ENCODE measurements at regions not wholly inside any gene's neighbourhood (a gene's known extent, or its start where the extent isn't known, plus 50 kb on each side); places are given as distances from the start of the nearest gene placed in this dataset.
A peak's percentile ranks its signal among the peaks of the same experiment; 100 is the strongest.

DNA sequence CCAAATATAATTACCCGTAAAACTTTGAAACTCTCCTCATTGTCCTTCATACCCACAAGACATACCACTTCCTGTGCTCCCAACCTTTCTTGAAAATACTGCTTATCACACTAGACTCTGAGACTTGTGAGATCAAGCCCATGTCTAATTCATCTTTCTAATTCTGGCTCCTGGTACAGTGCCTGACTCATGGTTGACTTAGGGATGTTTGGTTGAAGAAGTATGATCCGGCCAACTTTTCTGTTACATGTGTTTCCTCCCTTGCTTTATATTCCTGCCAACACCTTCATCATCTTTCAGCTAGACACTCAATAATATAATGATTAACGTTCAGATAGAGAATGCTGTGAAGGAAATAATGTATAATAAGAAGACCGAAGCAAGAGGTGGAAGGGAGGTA is 58.2 kb downstream of the MEX3B start:
- DNase-seq: no peak

DNA sequence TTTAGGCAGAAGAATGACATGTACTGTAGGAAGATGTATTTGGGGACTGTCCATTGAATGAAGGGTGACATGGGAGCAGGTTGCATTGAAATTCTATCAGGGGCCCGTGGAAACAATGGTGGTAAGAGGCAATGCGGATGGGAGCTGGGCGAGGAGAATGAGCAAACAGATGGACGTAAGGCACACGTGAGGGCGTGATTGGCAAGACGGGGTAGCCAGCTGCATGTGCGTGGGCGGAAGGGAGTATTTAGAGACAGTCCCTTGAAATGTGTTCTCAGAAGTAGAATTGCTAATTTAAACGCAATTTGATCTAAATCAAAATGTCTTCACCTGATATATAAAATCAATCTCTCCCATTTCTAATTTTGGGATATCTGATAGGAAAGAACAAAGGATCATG is 62.3 kb downstream of the MEX3B start:
- no peak for DNase-seq

DNA sequence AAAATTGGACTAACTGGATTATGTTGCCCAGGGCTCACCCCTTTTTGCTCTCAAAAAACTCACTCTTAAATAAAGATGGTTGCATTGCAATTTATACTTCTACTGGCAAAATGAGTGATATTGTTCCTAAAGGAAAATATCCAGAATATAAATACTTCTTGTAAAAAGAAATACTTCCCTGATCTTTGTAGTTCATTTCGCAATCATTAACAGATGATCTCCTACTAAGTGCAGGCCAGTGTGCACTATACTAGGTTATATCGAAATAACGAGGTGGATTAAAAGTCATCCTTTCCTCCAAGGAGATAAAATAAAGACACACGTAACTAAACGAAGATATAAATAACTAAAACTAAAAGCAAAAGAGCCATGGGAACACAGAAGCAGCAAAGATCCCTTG is 63.0 kb downstream of the MEX3B start:
- DNase-seq: no peak

GRCh38 chr15:81981908-81982307 is 63.9 kb downstream of the MEX3B start:
- DNase-seq: no peak

DNA sequence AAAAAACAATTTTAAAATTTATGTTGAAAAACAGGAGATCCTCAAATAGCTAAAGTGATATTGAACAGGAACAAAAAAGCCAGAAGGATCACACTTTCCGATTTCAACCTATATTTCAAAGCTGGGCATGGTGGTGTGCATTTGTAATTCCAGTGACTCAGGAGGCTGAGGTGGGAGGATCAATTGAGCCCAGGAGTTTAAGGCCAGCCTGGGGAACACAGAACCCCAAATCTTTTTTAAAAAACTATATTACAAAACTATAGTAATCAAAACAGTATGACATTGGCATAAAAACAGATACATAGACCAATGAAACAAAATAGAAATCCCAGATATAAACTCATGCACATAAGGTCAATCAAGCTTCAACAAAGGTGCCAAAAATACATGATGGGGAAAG is 68.4 kb downstream of the MEX3B start:
- DNase-seq: no peak

- DNase-seq: no peak
These were observed 77.1 kb downstream of the MEX3B start for GRCh38 chr15:81968691-81969090.

GRCh38 chr15:81966631-81967030 is 79.2 kb downstream of the MEX3B start:
- DNase-seq: no peak

GRCh38 chr15:81962482-81962881 is 83.3 kb downstream of the MEX3B start:
- no peak for DNase-seq

GRCh38 chr15:81959196-81959595 is 86.6 kb downstream of the MEX3B start:
- DNase-seq: no peak

DNA sequence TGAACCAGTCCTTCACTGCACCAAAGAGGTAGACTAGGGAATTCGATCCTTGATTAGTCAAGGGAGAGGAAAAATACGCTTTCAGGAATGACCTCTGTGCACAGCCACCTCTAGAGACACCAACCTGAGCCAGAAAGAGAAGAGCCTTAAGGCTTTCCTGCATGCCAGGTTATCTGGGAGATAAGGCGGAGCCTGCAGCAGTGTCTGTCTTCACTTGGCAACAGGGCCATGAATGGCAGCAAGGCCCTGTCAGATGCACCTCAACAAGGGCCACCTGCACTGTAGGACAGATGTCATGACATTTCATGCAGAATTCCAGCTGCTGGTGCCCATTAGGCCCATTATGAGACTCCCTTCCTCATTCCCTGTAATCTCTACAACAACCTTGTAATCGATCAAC is 88.1 kb downstream of the MEX3B start:
- DNase-seq: no peak

DNA sequence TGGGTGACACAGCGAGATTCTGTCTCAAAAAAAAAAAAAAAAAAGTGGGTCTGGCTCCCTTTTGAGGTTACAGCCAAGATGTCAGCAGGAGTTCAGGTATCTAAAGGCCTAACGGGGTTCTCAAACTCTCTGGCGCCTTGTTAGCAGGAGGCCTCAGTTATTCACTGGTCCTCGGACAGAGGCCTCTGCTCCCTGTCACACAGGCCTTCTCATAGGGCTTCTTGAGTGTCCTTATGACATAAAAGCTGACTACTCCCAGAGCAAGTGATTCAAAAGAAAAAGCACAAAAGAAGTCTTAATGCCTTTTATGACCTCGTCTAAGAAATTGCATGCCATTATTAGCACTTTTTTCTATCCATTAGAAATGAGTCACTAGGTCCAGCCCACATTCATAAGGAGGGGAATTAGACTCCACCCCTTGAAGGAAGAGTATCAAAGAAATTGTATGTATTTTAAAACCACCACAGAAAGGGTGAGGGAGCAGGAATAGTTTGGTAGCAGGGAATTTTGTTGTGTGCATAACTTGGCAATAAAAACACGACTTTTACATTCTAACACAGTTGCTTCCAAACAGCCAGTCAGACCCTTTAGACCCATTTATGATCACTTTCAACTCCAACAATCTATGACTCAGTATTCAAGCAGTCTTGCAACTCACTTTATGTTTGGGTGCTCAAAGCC is 90.3 kb downstream of the MEX3B start:
- no peak for DNase-seq

DNA sequence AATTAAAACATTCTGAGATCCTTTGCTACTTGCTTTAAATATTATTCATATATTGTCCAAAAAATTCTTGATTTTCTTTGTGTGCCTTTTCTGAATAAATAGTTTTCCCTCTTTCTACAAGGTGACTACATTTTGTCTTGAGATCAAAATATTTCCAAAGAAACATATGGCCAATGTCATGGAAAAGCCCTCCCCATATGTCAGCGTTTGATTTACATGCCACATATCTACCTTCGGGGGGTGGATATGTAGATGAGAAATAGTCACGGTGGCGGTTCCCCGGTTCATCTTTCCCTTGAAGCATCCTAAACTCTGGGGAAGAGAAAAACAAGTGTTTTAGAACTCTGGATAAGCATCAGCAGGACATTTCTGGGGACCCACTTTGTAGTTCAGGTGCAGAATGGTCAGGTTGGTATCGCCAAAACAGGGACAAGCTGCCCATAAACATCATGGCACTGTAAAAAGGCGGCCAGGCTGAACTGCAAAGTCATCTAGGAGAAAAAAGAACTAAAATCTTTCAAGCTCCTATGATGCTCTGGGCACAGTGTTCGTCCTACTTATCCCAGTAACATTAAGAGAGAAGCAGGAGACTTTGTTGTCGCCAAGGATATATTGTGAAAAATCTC is 91.5 kb downstream of the MEX3B start:
- no peak for DNase-seq

DNA sequence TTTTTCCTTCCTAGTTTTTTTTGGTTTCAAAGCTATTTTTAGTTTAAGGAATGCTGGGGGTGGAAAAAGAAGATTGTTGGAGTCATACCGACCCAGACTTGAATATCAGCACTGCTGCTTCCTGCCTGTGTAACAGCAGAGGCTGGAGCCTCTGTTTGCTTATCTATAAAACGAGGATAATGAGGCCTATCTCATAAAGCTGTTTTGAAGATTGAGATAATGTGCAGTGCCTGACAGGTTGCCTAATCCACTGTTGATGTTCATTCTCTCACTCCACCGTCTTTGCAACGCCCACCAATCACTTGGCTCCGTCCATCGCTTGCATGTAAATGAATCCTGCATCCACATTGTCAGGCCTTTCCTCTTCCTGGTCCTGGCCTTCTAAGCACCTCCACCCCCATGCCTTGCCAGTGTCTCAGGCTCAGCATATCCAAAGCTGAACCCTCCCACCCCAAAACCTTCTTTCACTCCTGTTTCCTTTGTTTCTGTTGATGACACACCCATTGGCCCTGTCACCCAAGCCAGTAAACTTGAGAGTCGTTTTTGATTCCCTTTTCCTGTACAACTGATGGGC is 94.9 kb downstream of the MEX3B start:
- DNase-seq: no peak

GRCh38 chr15:81948751-81949150 is 97.1 kb downstream of the MEX3B start:
- peak; percentile 6 for DNase-seq

DNA sequence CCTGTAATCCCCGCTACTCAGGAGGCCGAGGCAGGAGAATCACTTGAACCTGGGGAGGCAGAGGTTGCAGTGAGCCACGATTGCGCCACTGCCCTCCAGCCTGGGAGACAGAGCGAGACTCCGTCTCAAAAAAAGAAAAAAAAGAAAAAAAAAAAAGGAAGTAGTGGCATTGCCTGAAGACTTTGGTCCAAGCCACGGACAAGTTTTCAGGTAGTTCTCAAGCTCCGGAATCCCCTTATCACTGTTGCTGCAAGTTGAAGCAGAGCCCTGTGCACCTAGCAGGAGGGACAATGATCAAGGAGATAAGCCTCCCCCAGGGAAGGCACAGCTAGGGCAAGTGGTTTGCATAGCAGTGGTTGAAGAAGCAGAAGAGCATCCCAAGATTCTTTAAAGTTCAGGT is 97.6 kb downstream of the MEX3B start:
- no peak for DNase-seq

DNA sequence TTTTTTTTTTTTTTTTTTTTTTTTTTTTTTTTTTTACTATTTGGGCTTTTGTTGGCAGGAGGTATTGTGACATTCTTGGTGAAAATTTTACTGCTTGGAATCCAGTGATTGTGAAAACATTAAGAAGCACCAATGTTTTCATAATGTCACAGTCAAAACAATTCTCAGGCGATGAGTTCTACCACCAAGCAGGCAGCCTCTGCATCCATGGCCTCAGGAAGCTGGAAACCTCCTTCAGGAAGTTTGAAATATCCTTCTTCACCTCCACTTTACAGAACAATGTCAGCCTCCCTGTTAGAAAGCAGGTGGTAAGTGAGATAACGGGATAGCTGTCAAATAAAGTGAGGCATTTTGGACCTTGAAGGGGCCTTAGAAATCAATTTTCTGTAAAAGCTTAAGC is 98.3 kb downstream of the MEX3B start:
- DNase-seq: no peak

DNA sequence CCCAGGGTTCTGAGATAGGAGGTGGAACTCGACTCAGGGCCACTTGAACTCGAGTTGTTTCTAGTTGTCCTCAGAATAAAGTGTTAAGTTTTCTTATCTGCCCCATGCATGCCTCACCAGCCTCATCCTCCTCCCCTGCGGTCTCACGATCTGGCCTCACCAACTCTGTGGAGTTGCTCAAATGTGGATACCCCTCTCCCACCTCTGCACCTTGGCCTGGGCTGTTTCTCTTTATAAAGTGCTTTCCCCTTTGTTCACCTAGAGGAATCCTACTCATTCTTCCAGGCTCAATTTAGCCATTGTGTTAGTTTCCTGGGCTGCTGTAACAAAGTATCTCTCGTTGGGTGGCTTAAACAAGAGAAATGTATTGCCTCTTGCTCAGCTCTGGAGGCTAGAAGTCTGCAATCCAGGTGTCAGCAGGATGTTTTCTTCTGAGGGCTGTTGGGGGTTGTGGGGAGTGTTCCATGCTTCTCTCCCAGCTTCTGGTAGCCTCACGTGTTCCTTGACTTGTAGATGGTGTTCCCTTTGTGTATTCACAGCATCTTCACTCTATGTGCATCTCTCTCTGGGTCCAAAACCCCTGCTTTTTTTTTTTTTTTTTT is 100.7 kb downstream of the MEX3B start:
- no peak for DNase-seq

DNA sequence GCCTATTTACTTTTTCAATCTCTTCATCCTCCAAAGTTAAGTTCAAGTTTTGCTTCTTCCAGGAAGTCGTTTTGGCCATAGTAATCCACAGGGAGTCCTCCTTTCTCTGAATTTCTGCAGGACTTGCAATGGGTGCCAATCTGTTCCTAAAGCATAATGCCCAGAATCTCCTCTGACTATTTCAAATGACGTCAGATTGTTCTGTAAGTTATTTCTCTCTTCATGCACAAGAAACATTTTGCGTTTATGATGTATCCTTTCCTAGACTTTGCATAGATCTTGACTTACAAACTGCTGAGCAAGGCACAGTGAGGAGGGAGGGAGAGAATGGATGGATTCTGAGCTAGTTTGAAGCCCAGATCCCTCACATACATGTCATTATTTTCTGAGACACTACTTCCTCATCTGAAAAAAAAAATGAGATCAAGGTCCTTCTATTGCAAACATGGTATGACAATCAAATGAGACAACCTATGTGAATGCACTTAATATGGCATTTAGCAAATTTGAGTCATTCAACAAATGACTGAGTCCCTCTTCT is 103.1 kb downstream of the MEX3B start:
- no peak for DNase-seq

DNA sequence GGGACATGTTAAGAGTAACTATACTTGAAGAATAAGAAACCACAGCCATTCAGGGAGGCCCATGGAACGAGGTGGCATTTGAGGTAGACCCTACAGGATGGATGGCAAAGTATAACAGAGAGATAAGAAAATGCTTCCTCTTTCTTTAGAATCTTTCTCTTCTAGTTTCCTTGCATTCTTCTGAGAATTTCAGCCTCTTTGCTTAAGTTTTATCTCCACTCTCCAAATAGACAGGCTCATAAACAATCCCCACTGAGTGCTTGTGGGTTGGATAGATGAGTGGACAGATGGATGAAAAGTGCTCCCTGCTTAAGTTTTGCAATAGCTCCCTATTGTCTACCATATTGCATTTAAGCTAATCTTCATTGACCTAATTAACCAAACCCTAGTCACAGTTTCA is 103.7 kb downstream of the MEX3B start:
- no peak for DNase-seq

- no peak for DNase-seq
These were observed 104.3 kb downstream of the MEX3B start for GRCh38 chr15:81941479-81941878.

DNA sequence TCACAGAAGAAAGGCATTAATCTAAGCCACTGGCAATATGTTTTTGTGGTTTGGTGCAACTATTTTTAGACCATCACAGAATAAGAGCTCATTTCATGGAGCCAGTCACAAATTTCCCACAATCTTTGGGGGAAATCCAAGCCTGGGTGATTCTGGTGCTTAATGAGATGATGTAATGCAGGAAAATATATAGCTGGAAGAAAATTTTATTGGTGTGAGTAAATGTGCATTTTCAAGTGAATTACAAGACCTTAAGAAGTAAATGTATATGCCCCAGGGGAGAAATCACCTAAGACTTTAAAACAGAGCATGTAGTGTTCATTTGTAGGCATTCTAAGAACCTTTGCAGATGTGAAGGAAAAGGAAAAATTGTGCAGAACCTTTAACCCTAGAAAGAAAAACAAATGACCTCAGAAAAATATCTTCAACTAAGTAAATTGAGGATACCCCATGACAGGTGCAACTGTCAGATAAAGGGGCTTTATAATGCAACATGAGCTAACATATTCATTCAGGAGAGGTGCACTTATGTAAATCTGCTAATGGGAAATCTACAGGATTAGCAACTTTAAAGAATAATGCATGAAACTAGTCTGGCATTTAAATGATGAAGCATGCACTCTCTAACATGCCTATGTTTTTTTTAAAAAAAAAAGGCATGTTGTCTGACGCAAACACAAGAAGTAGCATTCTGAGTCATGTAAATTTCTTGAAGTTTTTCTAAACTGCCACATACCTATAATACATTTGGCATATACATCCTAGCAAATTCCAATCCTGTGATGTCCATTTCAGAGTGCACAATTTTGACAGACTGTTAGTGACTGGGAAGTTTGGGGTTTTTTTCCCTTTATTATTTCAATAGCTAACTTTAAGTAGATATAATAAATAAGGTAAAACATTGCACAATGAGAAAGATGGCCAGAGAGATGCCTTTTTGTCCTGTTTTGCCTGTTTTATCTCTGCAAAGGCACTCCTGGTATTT is 105.1 kb downstream of the MEX3B start:
- DNase-seq: no peak

DNA sequence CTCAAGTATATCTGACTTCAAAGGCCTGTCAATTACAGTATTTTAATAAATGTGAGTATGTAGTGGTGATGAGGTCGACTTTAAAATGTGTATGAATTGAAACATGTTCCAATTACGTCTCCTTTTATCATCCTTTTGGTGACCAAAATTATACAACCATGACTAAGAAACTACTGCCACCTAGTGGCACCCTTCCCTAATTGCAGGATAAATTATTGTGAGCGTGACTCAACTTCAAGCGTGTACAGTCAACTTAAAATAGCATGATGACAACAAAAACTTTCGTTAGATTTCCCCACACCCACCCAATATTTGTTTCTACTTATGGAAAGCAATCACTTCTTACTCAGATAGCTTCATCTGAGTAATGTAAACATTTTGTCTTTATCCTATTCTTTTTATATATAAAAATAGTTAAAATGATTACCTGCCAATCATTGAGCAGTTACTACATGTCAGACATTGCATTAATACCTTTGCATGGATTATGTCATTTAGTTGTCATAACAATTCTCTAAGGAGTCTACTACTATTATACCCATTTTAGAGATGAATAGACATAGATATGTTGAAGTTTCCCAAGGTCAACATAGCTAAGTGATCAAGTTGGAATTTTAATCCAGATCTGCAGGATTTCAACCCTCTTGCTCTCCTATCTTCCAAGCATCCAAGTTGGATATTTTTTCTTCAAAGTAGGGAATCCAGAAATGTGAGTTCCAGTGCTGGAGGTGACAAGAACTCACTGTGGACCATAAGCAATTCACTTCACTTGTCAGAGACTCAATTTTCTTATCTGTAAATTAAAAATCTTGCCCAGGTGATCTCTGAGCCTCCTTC is 106.0 kb downstream of the MEX3B start:
- DNase-seq: peak; percentile 4
